Astrocyte (in vitro differentiated cells and primary cell): ENCODE measurements at regions not wholly inside any gene's neighbourhood (a gene's known extent, or its start where the extent isn't known, plus 50 kb on each side); places are given as distances from the start of the nearest gene placed in this dataset.

Experiments
- DNase-seq: peaks from one replicate; pipeline ENCODE4 v3.0.0-alpha.2; 2010; ENCODE audit warnings: low read depth
- FAIRE-seq: peaks from 2 replicates; lab custom pipeline; 2011; peaks lifted over from hg19 to GRCh38; lab: Jason Lieb, UNC
- H2AFZ ChIP-seq: 2 replicates; pipeline ENCODE4 v1.6.0; 2012; ENCODE audit warnings: low read depth, low read length, inconsistent platforms
- H3K27ac ChIP-seq: 2 replicates; pipeline ENCODE4 v1.5.1; 2011; ENCODE audit warnings: low read depth, low read length, inconsistent platforms
- H3K27me3 ChIP-seq: 2 replicates; pipeline ENCODE4 v1.6.0; 2011; ENCODE audit warnings: low read length, inconsistent platforms; ENCODE audit not compliant: insufficient read depth
- H3K36me3 ChIP-seq: 2 replicates; pipeline ENCODE4 v1.5.1; 2011; ENCODE audit warnings: low read length, inconsistent platforms; ENCODE audit not compliant: insufficient read depth
- H3K4me1 ChIP-seq: 2 replicates; pipeline ENCODE4 v1.5.1; 2011; ENCODE audit warnings: low read length, inconsistent platforms; ENCODE audit not compliant: insufficient read depth
- H3K4me2 ChIP-seq: 2 replicates; pipeline ENCODE4 v1.6.0; 2012; ENCODE audit warnings: low read length, inconsistent platforms
- H3K4me3 ChIP-seq: 2 replicates; pipeline ENCODE4 v1.5.1; 2011; ENCODE audit warnings: low read depth, mild to moderate bottlenecking, low read length, inconsistent platforms; ENCODE audit not compliant: insufficient read depth
- H3K79me2 ChIP-seq: 2 replicates; pipeline ENCODE4 v1.6.0; 2012; ENCODE audit warnings: mild to moderate bottlenecking, low read length, inconsistent platforms; ENCODE audit not compliant: insufficient read depth
- H3K9ac ChIP-seq: 2 replicates; pipeline ENCODE4 v1.6.0; 2012; ENCODE audit warnings: mild to moderate bottlenecking, low read length, inconsistent platforms
- H3K9me3 ChIP-seq: 2 replicates; pipeline ENCODE4 v1.5.1; 2012; ENCODE audit warnings: low read depth, mild to moderate bottlenecking, low read length, inconsistent platforms; ENCODE audit not compliant: insufficient read depth
- H4K20me1 ChIP-seq: 2 replicates; pipeline ENCODE4 v1.6.0; 2012; ENCODE audit warnings: low read length, inconsistent platforms; ENCODE audit not compliant: insufficient read depth
- H3K27ac Mint-ChIP-seq: one replicate; pipeline ENCODE4 v1.8.0; 2021; ENCODE audit warnings: mild to moderate bottlenecking, mixed read lengths; ENCODE audit not compliant: unreplicated experiment
- H3K27me3 Mint-ChIP-seq: one replicate; pipeline ENCODE4 v1.8.0; 2021; ENCODE audit warnings: low read depth, mixed read lengths; ENCODE audit not compliant: unreplicated experiment
- H3K36me3 Mint-ChIP-seq: one replicate; pipeline ENCODE4 v1.8.0; 2021; ENCODE audit warnings: low read depth, mixed read lengths; ENCODE audit not compliant: unreplicated experiment
- H3K4me1 Mint-ChIP-seq: one replicate; pipeline ENCODE4 v1.8.0; 2021; ENCODE audit warnings: low read depth, mixed read lengths; ENCODE audit not compliant: unreplicated experiment
- H3K4me3 Mint-ChIP-seq: one replicate; pipeline ENCODE4 v1.8.0; 2021; ENCODE audit warnings: mild to moderate bottlenecking, moderate library complexity, mixed read lengths; ENCODE audit not compliant: unreplicated experiment
- H3K9me3 Mint-ChIP-seq: one replicate; pipeline ENCODE4 v1.8.0; 2021; ENCODE audit warnings: mild to moderate bottlenecking, mixed read lengths; ENCODE audit not compliant: unreplicated experiment
- EZH2 ChIP-seq: IDR thresholded peaks from 2 replicates; pipeline ENCODE4 v1.6.1; 2012; ENCODE audit warnings: mild to moderate bottlenecking, low read length, inconsistent platforms; ENCODE audit not compliant: insufficient read depth
- TF ChIP-seq, protein P1 (sequence below): IDR thresholded peaks from 2 replicates; pipeline ENCODE4 v1.5.1; 2011; ENCODE audit warnings: low read depth, mild to moderate bottlenecking, inconsistent platforms, low read length, moderate library complexity; ENCODE audit not compliant: insufficient read depth

DNA sequence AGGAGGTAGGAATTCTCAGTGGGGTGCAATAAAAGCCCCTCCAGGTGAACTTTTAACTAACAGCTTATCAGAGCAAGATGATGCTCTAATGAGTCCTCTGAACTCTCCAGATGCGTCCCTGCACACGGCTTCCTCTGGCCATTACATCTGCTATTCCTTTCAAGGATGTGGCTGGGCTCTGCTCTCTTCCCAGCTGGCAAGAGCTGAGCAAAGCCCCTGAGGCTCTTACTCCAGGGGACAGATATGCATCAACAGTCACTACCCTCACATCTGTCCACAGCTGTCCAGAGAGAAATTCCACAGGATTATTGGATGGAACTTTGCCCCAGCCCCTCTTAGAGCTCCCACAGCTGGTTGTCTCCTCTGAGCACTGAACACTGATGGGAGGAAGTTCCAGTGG, 267.8 kb downstream of the C1orf94 start:
- Histone ChIP-seq H3K27ac (no peak overlapping the region), H3K79me2 (no peaks in the 10 kb centered on the region), H3K9ac (no peak overlapping the region), H4K20me1 (no peaks in the 10 kb centered on the region), H3K4me2 (no peak overlapping the region), H3K36me3 (no peaks in the 10 kb centered on the region), H3K27me3 (no peaks in the 10 kb centered on the region), H2AFZ (no peak overlapping the region), H3K4me3 (no peak overlapping the region), H3K9me3 (no peaks in the 10 kb centered on the region), H3K4me1 (no peaks in the 10 kb centered on the region)
- Mint-ChIP-seq H3K4me3 (no peak overlapping the region), H3K9me3 (peaks cover 8% of the 10 kb centered on the region), H3K27me3 (peaks cover 51% of the 10 kb centered on the region), H3K27ac (no peak overlapping the region), H3K4me1 (no peaks in the 10 kb centered on the region), H3K36me3 (no peaks in the 10 kb centered on the region)
- TF ChIP-seq, protein P1, sequence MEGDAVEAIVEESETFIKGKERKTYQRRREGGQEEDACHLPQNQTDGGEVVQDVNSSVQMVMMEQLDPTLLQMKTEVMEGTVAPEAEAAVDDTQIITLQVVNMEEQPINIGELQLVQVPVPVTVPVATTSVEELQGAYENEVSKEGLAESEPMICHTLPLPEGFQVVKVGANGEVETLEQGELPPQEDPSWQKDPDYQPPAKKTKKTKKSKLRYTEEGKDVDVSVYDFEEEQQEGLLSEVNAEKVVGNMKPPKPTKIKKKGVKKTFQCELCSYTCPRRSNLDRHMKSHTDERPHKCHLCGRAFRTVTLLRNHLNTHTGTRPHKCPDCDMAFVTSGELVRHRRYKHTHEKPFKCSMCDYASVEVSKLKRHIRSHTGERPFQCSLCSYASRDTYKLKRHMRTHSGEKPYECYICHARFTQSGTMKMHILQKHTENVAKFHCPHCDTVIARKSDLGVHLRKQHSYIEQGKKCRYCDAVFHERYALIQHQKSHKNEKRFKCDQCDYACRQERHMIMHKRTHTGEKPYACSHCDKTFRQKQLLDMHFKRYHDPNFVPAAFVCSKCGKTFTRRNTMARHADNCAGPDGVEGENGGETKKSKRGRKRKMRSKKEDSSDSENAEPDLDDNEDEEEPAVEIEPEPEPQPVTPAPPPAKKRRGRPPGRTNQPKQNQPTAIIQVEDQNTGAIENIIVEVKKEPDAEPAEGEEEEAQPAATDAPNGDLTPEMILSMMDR, result no peak
- TF ChIP-seq EZH2, result no peak
- FAIRE-seq (no peak), DNase-seq (no peak)

DNA sequence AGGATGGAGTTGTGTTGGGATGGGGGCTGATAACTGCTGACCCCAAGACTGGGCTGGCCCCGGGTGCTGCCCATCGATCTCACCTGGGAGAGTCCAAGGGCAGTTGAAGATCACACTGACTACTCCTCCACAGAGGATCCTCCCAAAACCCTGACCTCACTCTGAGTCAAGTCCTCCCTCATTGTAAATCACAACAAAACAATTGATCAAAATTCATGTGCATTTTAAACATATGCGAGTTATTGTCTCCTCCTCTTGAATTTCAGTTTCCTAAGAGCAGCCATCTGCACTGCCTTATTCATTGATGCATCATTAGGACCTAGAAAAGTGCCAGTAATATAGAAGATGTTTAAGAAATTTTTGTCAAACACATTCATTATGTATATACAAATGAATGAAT, 273.6 kb downstream of the C1orf94 start:
- Mint-ChIP-seq H3K4me3 (no peak overlapping the region), H3K4me1 (no peaks in the 10 kb centered on the region), H3K27ac (no peak overlapping the region), H3K9me3 (peaks cover 8% of the 10 kb centered on the region), H3K27me3 (peaks cover 43% of the 10 kb centered on the region), H3K36me3 (no peaks in the 10 kb centered on the region)
- TF ChIP-seq EZH2, result no peak
- TF ChIP-seq, protein P1, result no peak
- Histone ChIP-seq H3K4me1 (no peaks in the 10 kb centered on the region), H3K9me3 (no peaks in the 10 kb centered on the region), H3K27me3 (no peaks in the 10 kb centered on the region), H3K9ac (no peak overlapping the region), H3K27ac (no peak overlapping the region), H3K4me3 (no peak overlapping the region), H2AFZ (no peak overlapping the region), H3K79me2 (no peaks in the 10 kb centered on the region), H4K20me1 (no peaks in the 10 kb centered on the region), H3K36me3 (no peaks in the 10 kb centered on the region), H3K4me2 (no peak overlapping the region)
- no peak for FAIRE-seq
- DNase-seq, result no peak

DNA sequence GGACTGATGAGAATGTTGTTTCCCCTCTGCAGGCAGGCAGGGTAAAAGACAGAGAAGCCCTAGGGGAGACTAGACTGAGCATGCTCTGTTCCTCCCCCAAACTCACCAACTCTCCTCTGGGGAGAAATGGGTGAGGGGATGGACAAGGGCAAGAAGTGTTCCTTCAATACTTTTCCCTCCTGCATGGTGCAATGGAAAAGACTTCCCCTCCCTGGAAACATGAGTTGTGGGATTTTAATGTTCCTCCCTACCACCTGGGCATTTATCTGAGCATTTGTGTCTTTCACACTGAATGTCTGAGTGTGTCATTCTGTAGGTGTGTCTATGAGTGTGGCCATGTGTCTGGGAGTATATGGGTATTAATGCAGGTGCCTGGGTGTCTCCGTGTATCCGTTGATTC, 275.7 kb downstream of the C1orf94 start:
- Histone ChIP-seq H3K36me3 (no peaks in the 10 kb centered on the region), H3K27ac (no peak overlapping the region), H3K9ac (no peak overlapping the region), H3K9me3 (no peaks in the 10 kb centered on the region), H3K79me2 (no peaks in the 10 kb centered on the region), H3K4me1 (no peaks in the 10 kb centered on the region), H2AFZ (no peak overlapping the region), H3K4me3 (no peak overlapping the region), H3K27me3 (no peaks in the 10 kb centered on the region), H3K4me2 (no peak overlapping the region), H4K20me1 (no peaks in the 10 kb centered on the region)
- TF ChIP-seq, protein P1, result no peak
- no peak for TF ChIP-seq EZH2
- Mint-ChIP-seq H3K36me3 (no peaks in the 10 kb centered on the region), H3K4me3 (no peak overlapping the region), H3K4me1 (no peaks in the 10 kb centered on the region), H3K27me3 (peaks cover 45% of the 10 kb centered on the region), H3K9me3 (no peaks in the 10 kb centered on the region), H3K27ac (no peak overlapping the region)
- no peak for FAIRE-seq
- no peak for DNase-seq
